Testis (tissue), 2 donors: ENCODE measurements at regions not wholly inside any gene's neighbourhood (a gene's known extent, or its start where the extent isn't known, plus 50 kb on each side); places are given as distances from the start of the nearest gene placed in this dataset.

Experiments used
- CTCF ChIP-seq, 3 experiments: fragments of 450-650 bp in 2 of 3; fragments of 200-600 bp in 1 of 3; sonication (generic) in 1 of 3; IDR thresholded peaks; one replicate each; pipeline ENCODE4 v1.5.1; 2016 to 2019; ENCODE audit warnings: antibody characterized with exemption in 3 of 3, mild to moderate bottlenecking in 2 of 3, moderate library complexity in 1 of 3
- POLR2A ChIP-seq: fragments of 450-650 bp; IDR thresholded peaks from one replicate; pipeline ENCODE4 v1.6.1; 2017; ENCODE audit warnings: antibody characterized with exemption, mild to moderate bottlenecking, moderate library complexity

- TF ChIP-seq CTCF (IDR thresholded peaks at IDR 0.05) (no peak), POLR2A (no peak)
Observed at GRCh38 chr9:7333719-7334118, 465.9 kb downstream of the DMAC1 start.
